ENCODE measurements at regions not wholly inside any gene's neighbourhood (a gene's known extent, or its start where the extent isn't known, plus 50 kb on each side); places are given as distances from the start of the nearest gene placed in this dataset.

DNA sequence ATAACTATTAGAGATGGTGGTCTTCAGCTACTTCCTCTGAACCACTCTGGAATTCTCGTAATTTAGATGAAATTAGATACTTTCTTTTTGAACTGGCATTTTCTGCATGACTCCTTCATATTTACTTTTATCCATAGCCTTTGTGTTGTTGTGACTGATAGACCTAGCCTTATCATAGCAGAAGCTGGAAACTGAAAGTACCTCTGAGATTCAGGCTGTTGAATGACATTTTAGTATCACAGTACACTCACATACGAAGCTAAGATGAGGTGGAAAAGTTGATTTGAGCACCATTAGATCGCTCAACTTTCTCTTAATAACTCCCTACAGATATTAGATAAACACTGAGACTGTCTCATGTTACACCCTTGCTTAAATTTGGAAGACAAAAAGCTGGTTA is 525.1 kb upstream of the FBXO33 start:
- no peak for DNase-seq

- DNase-seq: peak; percentile 26
Measured at GRCh38 chr14:39956372-39956771, 524.1 kb upstream of the FBXO33 start.

- no peak for DNase-seq
Measured at GRCh38 chr14:39948235-39948634, 516.0 kb upstream of the FBXO33 start.

- DNase-seq: peak; percentile 8
Measured at GRCh38 chr14:39946807-39947206, 514.6 kb upstream of the FBXO33 start.

- no peak for DNase-seq
Measured at GRCh38 chr14:39939023-39939422, 506.8 kb upstream of the FBXO33 start.

DNA sequence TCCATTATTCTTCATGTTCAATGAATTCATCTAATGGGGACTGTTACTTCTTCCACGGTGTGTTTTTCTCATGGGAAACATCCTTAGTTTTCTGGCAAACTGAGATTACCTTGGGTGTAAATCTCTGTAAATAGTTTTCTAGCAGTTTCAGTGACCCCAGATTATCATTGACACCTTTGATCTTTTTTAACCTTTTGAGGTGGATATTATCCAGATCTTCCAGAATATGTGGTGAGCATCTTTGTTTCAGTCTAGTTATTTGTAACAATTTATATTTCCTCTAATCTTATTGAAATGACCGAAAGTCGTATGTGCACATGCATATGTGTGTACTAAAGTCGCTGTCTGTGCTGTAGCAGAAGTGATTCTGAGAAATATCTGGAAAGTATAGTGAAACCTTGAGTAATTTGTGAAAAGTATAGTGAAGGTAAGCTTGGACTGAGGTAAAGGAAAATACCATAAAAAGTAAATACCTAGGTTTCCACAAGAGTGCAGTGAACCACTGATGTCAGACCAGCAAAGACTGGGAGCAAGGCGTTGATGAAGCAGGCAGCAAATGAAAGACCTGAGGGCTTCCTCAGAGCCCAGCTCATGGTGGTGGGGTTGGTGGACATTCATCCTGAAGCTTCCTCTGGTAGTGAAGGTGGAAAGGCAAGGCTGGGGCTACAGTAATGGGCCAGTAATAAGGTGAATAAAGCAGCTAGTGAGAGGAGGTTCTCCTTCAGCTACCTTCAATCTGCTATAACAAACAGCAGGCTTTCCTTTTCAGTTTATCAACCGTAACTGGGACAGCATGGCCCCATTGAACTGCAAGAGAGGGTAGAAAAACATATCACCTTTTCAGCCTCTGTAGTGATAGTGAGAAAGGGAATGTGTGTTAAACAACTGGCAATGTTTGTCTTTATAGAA is 480.2 kb upstream of the FBXO33 start:
- no peak for DNase-seq

DNA sequence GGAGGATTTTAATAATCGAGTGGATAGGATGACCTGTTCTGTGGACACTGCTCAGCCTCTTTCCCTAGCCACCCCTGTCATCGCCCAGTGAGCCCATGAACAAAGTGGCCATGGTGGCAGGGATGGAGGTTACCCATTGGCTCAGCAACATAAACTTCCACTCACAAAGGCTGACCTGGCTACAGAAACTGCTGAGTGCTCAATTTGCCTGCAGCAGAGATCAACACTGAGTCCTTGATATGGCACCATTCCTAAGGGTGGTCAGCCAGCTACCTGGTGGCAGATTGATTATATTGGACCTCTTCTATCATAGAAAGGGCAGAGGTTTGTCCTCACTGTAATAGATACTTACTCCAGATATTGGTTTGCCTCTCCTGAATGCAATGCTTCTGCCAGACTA is 465.4 kb upstream of the FBXO33 start:
- no peak for DNase-seq

DNA sequence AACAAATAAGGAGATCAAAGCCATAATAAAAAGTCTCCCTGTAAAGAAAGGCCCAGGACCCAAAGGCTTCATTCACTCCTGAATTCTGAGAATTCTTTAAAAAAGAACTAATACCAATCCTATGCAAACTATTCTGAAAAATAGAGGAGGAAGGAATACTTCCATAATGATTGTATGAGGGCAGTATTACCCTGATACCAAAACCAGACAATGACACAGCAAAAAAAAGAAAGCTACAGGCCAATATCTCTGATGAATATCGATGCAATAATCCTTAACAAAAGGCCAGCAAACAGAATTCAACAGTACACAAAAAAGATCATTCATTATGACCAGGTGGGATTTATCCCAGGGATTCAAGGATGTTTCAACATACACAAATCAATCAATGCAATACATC is 457.8 kb upstream of the FBXO33 start:
- DNase-seq: no peak

GRCh38 chr14:39884091-39884490 is 451.9 kb upstream of the FBXO33 start:
- DNase-seq: no peak

GRCh38 chr14:39880965-39881364 is 448.7 kb upstream of the FBXO33 start:
- DNase-seq: no peak

DNA sequence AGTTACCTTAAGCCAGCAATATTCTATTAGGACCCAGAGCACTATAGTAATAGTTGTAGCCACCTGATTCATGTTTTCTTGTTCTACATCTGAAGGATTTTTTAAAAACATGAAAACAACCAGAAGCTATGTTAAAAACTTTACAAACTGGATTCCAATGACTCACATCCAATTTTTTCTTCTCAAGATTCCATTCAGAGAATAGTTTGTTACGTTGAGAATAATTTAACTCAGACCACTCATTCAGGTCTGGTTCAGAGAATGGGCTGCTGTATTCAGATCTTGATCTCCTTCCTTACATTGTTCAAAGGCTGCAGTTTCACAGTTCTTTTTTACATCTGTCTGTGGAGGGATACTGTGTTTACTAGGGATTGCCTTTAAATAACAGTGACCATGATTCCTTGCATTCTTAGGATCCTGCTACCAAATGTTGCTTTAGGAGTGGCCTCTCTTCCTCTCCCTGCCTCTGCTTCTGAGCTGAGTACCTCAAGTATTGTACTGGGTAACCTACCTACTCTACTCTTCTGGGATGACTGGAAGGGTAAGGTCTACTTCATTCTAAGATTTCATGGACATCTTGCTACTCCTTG is 448.0 kb upstream of the FBXO33 start:
- no peak for DNase-seq

- DNase-seq: no peak
Measured at GRCh38 chr14:39877577-39878190, 445.5 kb upstream of the FBXO33 start.

- no peak for DNase-seq
Measured at GRCh38 chr14:39876916-39877315, 444.7 kb upstream of the FBXO33 start.

DNA sequence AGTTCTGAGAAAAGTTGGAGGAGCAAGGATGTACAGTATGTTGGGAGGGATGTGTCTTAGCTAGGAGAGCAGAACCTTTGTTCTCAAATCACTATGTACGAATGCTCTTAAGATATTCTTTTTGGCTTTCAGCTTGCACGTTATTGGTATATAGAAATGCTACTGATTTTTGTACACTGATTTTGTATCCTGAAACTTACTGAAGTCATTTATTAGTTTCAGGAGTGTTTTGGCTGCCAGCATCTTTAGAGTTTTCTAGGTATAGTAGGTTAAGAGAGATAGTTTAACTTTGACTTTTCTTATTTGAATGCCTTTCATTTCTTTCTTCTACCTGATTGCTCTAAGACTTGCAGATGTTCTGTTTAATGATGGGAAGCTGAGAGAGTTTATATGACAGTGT is 442.8 kb upstream of the FBXO33 start:
- no peak for DNase-seq

GRCh38 chr14:39873791-39874190 is 441.6 kb upstream of the FBXO33 start:
- no peak for DNase-seq

DNA sequence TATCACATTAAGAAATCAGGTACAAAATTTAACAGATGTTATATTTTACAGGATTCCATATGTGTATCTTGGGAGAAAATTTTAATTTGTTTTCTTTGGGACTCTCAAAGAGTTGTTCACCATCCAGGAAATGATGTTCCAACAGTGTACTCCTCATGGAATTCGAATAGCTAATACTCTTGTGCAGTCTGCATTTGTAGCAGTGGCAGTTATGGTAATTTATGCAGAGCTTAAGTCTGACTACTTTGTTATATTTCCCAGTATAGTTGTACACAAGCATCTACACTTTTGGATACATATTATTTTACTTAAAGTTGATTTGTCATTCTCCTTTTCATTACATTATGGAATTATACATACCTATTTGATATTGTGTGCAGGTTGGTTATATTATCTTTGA is 436.7 kb upstream of the FBXO33 start:
- no peak for DNase-seq

- no peak for DNase-seq
Measured at GRCh38 chr14:39868251-39868650, 436.0 kb upstream of the FBXO33 start.

GRCh38 chr14:39863441-39863840 is 431.2 kb upstream of the FBXO33 start:
- DNase-seq: no peak

DNA sequence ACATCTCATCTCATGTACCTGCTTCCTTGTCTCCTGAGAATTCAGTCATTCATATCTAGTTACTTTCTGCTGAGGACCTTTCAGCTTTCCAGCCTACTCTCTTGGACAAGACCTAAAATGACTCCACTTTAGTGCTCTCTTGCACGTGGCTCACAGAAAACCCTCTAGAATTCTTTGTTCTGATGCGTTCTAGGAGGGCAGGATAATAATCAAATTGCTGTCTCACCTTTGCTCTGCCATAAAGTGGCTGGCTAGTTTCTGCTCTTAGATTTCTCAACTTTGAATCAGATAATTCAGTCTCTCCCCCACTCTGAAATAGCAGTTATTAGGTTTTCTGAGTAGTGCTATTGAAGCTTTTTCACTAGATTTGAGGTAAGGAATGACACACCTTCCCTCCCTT is 429.5 kb upstream of the FBXO33 start:
- no peak for DNase-seq

- no peak for DNase-seq
Measured at GRCh38 chr14:39861229-39861600, 429.0 kb upstream of the FBXO33 start.

- no peak for DNase-seq
Measured at GRCh38 chr14:39860596-39861228, 428.5 kb upstream of the FBXO33 start.

DNA sequence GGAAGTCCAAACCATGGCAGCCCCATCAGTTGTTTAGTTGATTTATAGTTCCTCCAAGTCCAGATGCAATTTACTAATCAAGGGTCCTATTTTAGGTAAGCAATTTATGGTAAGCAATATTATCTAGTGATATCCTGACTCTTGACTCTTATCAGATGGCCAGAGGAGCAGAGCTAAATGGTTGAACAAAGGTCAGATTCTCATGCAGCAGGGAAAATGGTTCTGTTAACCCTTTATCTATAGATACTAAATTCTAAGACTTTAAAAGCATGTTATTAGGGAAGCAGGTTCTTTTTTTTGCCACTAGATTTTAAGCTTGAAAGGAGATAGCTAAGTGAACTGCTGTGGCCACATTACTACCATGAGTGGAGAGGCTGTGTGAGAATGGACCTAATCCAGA is 427.1 kb upstream of the FBXO33 start:
- no peak for DNase-seq

DNA sequence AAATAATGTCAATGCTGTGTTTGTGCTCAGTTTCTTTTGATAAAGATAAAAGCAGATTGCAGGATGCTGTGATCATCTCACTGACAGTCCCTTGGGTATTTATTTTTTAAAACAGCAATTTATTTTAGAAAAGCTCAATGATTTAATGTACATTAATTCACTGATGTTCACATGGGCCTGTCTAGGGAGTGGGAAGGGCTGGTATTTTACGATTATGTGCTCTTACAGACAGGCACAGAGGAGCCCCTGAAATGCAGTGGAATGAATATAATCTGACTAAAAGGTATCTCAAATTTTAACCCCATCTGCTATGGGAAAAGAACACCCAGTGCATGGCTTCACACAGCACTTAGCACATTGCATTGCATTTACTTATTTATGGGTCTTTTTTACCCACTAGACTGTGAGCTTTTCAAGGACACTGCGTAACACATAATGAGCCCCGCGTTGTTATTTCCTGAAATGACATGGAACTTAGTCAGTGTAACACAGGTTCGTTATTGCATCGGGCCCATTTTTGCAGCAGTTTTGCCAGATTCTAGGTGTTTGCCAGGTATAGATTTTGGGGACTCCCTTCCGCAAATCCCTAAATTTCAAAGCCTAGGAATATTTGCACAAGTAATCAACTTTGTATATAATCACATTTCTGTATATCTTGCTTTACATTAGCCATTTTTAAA is 425.3 kb upstream of the FBXO33 start:
- DNase-seq: no peak
